Activated CD4-positive, alpha-beta T cell treated with anti-CD3 and anti-CD28 coated beads for 24 hours (primary cell): ENCODE measurements at regions not wholly inside any gene's neighbourhood (a gene's known extent, or its start where the extent isn't known, plus 50 kb on each side); places are given as distances from the start of the nearest gene placed in this dataset.

Source experiments
- DNase-seq, 2 donors: peaks; one replicate each; pipeline ENCODE4 v3.0.0-alpha.2; 2020; ENCODE audit warnings: low read depth in 2 of 2

DNA sequence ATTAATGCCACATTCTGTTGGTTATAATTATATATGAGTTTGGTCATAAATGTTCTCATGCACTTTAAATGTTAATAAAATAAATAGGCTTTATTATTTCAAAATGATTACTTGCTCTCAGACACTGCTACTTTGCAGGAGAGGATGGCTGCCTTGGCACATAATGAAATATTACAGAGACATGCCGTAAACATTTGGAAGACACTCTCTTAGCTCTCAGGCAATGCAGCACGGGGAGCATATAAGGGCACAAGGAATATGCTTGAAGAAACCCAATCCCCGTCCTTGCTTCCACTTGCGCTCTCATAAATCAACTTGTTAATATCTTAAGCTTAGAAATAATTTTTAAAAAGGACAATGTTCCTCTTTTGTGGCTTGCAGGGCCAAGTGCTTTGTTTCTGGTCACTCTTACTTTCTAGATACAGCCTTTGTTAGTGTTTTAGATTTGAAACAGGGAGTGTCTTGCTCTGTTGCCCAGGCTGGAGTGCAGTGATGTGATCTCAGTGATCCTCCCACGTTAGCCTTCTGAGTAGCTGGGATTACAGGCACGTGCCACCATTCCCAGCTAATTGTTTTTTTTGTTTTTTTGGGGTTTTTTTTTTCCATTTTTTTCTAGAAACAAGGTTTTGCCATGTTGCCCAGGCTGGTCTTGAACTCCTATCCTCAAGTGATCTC is 445.0 kb downstream of the SPRY1 start:
- no peak for DNase-seq

- DNase-seq, result no peak
Measured at GRCh38 chr4:123843137-123843536, 446.5 kb downstream of the SPRY1 start.

DNA sequence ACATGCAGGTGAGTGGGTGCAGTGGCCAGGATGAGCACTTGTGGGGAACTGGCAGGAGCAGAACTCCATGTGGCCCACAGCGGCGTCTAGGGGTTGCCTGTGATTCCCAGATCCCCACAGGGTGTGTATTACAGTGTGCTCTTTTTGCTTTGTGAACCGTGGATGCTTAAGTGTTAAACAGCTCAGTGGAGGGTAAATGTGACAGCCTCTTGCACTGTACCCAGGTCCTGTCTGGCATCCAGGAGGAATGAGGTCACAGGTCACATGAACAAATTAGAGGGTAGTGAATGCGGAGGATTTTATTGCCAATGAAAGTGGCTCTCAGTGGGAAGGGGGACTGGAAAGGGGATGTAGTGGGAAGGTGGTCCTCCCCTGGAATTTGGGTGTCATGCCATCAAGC is 447.8 kb downstream of the SPRY1 start:
- DNase-seq, result no peak

- DNase-seq, result no peak
Measured at GRCh38 chr4:123846092-123846491, 449.5 kb downstream of the SPRY1 start.

GRCh38 chr4:123846561-123846960 is 450.0 kb downstream of the SPRY1 start:
- DNase-seq, result no peak

DNA sequence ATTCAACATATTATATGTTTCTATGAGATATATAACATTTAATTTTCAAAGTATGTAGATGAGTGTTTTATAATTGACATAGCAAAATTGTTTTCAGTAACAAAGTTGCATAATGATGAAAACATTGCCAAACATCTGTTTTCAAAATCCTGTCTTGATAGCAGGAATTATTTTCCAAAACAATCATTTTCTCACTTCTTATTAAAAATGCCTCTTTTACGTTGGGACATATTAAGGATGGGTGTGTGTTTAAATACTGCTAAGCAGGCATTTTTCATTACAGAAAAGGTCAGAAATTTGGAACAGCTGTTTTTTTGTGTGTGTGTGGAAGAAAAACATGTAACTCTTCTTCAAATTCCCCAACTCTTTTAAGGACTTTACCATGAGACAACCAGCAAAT is 452.0 kb downstream of the SPRY1 start:
- no peak for DNase-seq

GRCh38 chr4:123849495-123849894 is 452.9 kb downstream of the SPRY1 start:
- DNase-seq, result no peak

DNA sequence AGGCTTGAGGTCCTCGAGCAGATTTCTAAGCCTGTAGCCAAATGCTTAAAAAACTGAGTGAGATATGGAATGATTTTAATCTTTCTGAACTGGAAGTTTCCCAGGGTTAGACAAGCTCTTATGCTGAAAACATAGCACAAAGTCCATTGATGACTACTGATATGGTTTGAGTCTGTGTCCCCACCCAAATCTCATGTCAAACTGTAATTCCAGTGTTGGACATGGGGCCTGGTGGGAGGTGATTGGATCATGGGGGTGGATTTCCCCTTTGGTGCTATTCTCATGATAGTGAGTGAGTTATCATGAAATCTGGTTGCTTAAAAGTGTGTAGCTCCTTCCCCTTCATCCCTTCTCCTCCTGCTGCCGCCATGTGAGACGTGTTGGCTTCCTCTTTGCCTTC is 454.9 kb downstream of the SPRY1 start:
- no peak for DNase-seq

DNA sequence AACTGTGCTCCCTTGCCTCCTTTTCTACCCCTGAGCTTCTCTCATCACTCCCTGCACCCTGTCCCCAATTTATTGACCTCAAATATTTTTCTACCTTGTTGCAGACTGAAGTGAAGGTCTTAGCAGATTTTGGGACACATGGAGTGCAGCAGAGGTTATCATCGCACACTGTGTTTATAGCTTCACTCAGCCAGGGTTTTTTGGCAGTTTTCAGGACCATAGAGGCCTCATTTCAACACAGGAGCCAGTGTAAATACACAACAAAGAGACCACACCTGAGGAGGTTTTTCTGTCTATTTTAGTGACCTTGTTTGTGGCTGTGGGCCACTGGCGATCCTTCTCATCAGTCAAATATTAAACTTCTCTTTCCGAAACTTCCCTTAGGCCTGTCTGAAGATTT is 457.1 kb downstream of the SPRY1 start:
- DNase-seq, result no peak

DNA sequence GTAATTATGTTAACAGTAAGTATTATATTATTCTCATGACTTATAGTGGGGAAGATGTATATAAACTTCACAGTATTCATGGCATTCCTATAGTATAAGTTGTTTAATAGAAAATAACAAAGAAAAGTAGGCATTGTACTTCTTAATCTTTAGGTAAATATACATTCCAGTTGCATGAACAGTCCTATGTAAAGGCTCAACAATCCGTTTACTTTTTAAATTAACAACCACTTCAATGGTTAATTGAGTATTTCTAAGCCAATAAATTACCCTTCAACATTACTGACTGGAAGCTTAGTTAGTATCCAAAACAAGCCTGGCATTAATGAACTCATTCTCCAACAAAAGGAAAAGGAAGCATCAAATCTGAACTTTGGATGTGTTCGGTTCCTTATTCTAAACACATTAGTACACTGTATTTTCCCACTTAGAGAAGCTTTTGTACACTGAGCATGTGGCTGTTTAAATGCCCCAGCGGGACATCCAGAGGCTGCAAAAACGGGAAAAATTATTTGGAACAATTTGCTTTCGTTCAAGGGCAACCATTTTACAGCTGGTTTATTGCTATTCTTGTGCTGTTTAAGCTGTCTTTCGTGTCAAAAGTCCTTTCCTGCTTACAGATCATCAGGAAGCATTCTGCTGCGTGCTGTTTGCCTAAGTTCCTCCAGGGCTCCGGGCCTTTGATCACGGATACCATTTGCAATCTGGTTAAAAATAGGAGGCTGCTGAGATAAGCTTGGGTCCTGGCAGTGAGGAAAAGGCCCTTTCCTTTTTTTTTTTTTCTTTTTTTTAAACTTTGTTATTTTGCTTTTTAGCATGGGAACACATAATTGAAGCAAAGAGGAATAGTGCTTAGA is 460.3 kb downstream of the SPRY1 start:
- no peak for DNase-seq

DNA sequence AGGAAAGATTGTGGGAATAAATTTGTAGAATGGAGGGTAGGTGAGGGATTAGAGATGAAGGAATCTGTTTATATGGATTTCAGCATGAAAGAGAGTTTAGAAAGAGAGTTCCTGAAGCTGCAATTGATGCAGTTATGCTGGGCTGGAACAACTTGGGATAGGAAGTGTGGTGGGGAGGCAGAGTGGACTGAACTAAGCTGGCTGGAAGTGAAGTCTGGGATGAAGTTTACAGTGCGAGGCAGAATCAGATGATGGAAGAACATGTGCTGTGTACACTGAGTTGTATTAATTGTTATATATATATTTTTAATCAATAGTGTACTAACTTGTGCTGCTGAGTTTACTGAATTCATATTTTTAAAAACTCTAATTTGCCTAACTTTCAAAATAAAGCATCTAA is 461.9 kb downstream of the SPRY1 start:
- no peak for DNase-seq

GRCh38 chr4:123862812-123863211 is 466.2 kb downstream of the SPRY1 start:
- DNase-seq, result no peak

DNA sequence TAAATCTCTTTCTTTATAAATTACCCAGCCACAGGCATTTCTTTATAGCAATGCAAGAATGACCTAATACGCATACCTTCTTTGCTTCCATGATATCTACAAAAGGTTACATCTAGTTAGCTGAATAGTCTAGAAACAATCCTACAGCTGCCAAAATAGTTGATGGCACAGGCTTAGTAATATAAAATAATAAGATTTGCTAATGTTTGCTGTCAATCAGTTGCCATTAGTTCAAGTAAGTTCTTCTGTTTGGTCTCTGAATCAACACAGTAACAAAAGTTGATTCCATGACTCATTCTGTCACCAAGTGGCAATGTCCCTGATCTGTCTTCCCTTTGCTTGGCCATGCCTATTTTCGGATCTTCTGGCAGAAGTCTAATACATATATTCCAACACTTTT is 470.2 kb downstream of the SPRY1 start:
- DNase-seq, result no peak

DNA sequence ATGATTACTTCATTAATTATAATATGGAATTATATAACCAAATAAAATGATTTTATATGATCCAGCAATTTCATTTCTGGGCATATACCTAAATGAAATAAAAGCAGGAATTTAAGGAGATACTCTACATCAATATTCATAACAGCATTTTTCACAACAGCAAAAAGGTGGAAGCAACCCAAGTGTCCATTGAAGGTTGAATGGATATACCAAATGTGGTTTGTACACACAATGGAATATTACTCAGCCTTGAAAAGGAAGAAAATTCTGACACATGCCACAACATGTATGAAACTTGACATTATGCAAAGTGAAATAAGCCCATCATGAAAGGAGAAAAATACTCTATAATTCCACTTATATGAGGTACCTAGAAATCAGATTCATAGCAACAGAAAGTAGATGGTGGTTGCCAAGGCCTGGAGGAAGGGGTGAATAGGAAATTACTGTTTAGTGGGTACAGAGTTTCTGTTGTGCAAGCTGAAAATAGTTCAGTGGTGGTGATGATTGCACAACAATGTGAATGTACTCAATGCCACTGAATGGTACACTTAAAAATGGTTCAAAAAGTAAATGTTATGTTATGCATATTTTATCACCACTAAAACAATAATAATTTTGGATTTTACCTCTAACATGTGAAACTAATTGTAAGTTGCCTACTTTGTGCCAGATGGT is 471.5 kb downstream of the SPRY1 start:
- DNase-seq, result no peak

DNA sequence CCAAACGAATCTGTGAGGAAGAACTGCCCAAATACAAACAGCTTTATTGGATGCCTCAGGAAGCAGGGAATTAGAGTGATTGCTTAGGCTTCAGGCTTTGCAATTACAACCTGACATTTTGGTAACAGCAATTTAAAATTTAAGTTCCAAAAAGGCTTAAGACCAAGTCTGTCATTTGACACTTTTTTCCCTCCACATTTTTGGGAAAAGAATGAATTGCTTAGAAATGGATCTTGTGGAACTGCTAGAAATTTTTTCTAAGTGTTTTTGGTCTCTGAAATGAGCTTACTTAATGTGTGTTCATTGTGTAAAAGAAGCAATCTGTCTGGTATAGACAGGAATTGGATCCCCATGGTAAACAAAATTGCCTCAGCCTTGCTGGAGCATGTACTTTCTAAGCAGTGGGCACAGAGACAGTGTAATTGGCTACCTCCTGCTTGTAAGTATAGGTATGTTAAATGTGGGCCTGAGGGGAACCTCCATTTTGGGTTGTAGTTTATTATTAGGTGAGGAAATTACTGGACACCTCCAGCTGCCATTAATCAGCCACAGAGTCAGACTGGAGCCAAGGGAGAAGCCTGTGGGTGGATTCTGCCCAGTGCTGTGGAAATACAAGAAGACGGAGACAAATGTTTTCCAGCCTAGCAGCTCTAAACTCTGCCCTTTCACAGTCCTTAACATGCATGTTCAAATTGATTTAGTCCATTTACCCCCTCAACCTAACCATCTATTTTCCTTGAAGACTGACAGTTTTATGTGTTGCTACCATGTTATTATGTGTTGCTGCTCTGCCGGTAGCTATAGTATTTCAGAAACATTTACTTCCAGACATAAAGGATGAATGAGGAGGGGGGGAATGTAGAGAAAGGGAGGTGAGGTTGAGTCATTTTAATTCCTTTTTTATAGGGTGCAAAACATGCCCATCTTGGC is 473.0 kb downstream of the SPRY1 start:
- no peak for DNase-seq

DNA sequence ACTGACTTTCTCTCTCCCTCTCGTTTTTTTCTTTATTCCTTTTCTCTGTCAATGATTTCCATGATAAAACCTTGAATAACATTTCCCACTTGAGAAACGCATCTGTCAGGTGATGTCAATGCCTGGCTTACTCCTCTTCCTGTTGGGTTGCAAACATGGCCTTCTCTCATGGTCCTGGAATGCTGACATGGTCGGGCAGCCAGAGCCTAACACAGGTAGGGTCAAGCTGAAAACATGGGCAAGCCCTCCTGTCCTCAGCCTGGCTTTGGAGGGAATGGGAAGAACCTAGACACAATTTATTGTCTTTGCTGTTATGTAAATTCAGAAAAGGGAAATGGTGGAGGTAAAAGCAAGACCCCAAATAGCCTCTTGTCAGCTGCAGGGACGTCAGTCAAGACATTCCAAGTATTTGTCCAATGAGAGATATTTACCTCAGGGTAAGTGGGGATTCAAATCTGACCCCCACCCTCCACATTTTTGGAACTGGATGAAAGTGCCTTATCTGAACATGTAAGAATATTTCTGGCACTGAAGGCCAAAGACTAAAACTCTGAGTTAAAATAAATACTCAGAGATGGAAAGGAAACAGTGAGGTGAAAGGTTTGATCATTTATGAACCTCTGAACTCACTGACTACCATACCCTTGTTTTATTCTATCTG is 473.8 kb downstream of the SPRY1 start:
- DNase-seq, result no peak

DNA sequence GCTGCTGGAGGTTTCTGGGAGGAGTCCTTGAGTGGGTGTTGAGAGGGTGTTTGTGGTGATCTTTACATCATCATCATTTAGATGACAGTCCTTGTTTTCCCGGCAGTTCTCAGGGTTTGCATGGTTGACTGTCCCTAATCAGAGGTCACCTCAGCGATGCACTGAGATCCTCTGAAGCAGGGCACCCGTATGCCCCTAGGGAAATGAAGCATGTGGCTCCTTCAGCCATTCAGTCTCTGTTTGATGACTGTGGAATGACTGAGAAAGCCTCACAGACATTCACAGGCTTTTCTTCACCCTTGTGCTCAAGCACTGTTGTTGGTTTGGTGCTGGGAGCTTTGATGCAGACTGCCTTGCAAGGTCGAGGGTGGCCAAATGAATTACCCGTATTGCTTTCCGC is 474.7 kb downstream of the SPRY1 start:
- no peak for DNase-seq

GRCh38 chr4:123874063-123874462 is 477.5 kb downstream of the SPRY1 start:
- no peak for DNase-seq

DNA sequence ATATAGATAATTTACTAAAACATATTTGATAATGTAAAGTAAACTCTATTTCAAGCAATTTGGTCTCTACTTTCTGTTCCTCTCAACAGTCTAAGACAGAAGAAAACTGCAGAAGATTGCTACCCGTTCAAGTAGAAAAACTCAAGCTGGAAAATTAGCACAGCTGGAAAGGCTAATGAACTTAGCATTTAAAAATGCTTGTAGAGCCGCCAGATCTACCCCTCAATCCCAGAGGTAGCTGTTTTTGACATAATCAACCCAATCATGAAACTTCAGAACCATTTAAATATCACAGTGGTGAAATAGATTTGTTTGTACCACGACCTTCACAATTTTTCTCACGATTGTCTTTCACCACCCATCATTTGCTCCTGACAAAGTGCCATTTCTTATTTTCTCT is 479.5 kb downstream of the SPRY1 start:
- no peak for DNase-seq

DNA sequence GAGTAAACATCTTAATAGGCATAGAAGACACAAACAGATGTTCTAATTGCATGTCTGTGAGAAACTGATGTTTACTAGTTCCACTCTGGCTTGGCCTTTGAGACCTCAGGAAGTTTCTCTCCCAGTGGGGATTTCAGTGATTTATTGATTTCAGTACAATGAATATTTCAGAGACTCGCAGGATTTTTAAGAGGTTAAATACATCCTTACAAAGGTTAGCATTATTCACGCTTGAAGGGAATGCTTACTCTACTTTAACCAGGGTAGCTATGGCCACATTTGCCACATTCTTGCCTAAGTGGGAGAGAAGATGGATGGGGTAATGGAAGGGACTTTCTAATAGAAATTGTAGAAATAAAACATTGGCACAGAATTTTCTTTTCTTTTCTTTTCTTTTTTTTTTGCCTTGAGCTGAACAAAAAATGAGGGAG is 480.1 kb downstream of the SPRY1 start:
- DNase-seq, result no peak

DNA sequence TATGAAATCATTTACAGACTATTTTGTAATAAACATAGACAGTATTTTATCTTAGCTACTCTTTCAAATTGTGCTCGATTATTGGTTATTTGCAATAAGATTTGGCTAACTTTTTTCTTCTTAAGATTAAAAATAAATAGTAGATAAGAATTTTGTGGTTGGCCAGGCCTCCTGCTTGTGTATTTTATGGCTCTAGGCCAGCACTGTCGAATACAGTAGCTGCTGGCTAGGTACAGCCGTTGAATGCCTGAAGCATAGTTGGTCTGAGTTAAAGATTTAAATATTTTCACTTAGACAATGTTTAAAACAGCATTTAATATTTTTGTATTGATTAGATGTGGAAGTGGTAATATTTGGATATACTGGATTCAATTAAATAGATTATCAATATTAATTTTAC is 481.0 kb downstream of the SPRY1 start:
- DNase-seq, result no peak
